Liver (tissue), 3 donors: ENCODE measurements at regions not wholly inside any gene's neighbourhood (a gene's known extent, or its start where the extent isn't known, plus 50 kb on each side); places are given as distances from the start of the nearest gene placed in this dataset.

Experiments
- CTCF ChIP-seq: fragments of 150-350 bp; IDR thresholded peaks from 2 replicates; pipeline ENCODE4 v1.5.1; 2017; ENCODE audit warnings: improper control_type of control experiment, low read depth, low read length; ENCODE audit not compliant: missing input control
- HNF4G ChIP-seq: IDR thresholded peaks from 2 replicates; pipeline ENCODE4 v1.6.1; 2016; ENCODE audit warnings: antibody characterized with exemption
- MAX ChIP-seq: IDR thresholded peaks from 2 replicates; pipeline ENCODE4 v1.6.1; 2016; ENCODE audit warnings: antibody characterized with exemption
- RAD21 ChIP-seq, 2 donors: IDR thresholded peaks; 2 replicates each; pipeline ENCODE4 v1.6.1; 2016; ENCODE audit warnings: antibody characterized with exemption in 2 of 2, mild to moderate bottlenecking in 2 of 2
- SP1 ChIP-seq: IDR thresholded peaks from 2 replicates; pipeline ENCODE4 v1.6.1; 2018; ENCODE audit warnings: antibody characterized with exemption, mild to moderate bottlenecking
- TAF1 ChIP-seq: conservative IDR thresholded peaks from 2 replicates; pipeline ENCODE4 v1.6.1; 2016; ENCODE audit warnings: antibody characterized with exemption, mild to moderate bottlenecking
- donor health status: healthy.
- donor health status: healthy.

- TF ChIP-seq CTCF (no peak), MAX (no peak), HNF4G (no peak), SP1 (no peak), RAD21 (IDR thresholded peaks at IDR 0.05) (no peak), TAF1 (no peak)
Measured at GRCh38 chr16:66223176-66223780, 143.2 kb upstream of the CDH5 start.
